Astrocyte of the cerebellum (primary cell): ENCODE measurements at regions not wholly inside any gene's neighbourhood (a gene's known extent, or its start where the extent isn't known, plus 50 kb on each side); places are given as distances from the start of the nearest gene placed in this dataset.

Experiments
- DNase-seq: peaks from one replicate; pipeline ENCODE4 v3.0.0-alpha.2; 2011; ENCODE audit warnings: low read depth
- H3K4me3 ChIP-seq: 2 replicates; pipeline ENCODE4 v1.5.1; 2011; ENCODE audit warnings: mild to moderate bottlenecking, low read depth, low read length, moderate library complexity
- in situ Hi-C: cut with HindIII; loops from 2 replicates; pipeline ENCODE4 v1.10.0; 2017; ENCODE audit warnings: low sequenced_read_pairs
- TF ChIP-seq, protein P1 (sequence below): IDR thresholded peaks from 2 replicates; pipeline ENCODE4 v1.5.1; 2012; ENCODE audit warnings: low read length, low read depth, moderate library complexity, mild to moderate bottlenecking; ENCODE audit errors: missing control alignments

DNA sequence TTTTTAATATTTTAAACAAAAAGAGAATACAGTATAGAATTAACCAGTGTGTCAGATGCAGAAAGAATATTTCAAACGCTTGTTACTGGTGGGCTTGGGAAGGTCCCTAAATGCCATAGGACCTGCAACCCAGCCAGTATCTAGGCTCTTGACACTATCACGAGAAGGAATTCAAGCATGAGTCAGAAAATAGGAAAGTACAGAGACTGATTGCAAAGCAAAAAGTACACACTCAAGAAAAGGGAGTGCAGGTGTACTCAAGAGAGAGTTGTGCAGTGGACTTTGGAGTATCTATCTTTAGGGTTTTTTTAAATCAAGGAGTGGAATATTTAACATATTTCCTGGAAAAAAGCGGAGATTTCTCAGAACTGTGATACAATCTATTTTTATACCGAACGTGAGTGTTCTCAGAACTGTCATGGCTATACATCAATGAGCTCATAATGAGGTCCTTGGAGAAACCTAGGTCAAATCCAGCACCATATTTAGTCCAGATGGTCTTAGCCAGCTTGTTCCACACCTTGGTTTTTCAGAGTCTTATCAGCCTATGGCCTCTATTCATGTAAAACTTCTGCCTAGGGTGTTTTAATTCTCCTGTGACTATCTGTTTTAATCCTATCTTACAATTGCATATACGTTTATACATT lies 291.8 kb upstream of the FAT4 start:
- in situ Hi-C loops, result no loop called here
- TF ChIP-seq, protein P1, sequence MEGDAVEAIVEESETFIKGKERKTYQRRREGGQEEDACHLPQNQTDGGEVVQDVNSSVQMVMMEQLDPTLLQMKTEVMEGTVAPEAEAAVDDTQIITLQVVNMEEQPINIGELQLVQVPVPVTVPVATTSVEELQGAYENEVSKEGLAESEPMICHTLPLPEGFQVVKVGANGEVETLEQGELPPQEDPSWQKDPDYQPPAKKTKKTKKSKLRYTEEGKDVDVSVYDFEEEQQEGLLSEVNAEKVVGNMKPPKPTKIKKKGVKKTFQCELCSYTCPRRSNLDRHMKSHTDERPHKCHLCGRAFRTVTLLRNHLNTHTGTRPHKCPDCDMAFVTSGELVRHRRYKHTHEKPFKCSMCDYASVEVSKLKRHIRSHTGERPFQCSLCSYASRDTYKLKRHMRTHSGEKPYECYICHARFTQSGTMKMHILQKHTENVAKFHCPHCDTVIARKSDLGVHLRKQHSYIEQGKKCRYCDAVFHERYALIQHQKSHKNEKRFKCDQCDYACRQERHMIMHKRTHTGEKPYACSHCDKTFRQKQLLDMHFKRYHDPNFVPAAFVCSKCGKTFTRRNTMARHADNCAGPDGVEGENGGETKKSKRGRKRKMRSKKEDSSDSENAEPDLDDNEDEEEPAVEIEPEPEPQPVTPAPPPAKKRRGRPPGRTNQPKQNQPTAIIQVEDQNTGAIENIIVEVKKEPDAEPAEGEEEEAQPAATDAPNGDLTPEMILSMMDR, result no peak
- H3K4me3 ChIP-seq, result no peak overlapping the region
- no peak for DNase-seq

DNA sequence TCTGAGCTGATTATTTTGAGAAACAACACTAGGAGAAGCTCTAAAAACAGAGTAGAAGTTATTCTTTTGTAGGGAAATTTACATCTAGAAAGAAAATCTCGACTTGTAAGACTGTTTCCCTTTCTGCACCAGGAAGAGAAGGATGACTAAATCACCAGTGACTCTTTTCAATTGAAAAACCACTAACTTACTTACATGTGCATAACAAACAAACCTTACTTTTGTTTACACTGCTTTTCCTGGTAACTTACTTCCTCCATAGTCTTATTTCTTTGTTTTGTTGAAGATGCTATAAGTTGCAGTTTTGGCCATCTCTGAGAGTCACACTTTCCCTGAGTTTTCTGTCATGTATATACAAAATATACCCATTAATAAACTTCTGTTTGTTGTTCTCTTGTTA lies 293.6 kb upstream of the FAT4 start:
- TF ChIP-seq, protein P1, result no peak
- DNase-seq, result no peak
- in situ Hi-C loops, result no loop called here
- no peak overlapping the region for H3K4me3 ChIP-seq

- H3K4me3 ChIP-seq, result no peak overlapping the region
- in situ Hi-C loops, result no loop called here
- TF ChIP-seq, protein P1, result no peak
- no peak for DNase-seq
Measured at GRCh38 chr4:125020089-125021034, 294.4 kb upstream of the FAT4 start.

DNA sequence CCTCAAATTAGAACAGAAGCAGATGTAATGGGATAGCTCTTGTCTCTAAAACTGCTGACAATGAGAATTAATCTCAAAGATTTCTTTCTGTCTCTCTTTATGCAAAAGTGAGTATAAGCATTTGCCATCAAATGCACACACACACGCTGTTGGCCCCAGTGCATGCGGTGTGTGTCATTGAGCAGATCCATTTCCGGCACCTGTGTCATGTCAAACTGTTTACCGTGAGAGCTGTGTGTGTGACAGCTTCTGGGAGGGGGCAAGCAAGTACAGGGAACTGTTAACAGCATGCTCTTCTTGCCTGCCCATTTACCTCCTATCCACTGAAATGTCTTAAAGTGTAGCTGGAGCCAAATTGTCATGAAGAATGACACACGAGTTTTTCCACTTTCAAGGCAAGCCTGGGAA lies 297.9 kb upstream of the FAT4 start:
- no peak for DNase-seq
- TF ChIP-seq, protein P1, result no peak
- H3K4me3 ChIP-seq, result no peak overlapping the region
- in situ Hi-C loops, result no loop called here

- TF ChIP-seq, protein P1, result no peak
- H3K4me3 ChIP-seq, result no peak overlapping the region
- DNase-seq, result no peak
- in situ Hi-C loops, result no loop called here
Measured at GRCh38 chr4:125013891-125014290, 300.9 kb upstream of the FAT4 start.

DNA sequence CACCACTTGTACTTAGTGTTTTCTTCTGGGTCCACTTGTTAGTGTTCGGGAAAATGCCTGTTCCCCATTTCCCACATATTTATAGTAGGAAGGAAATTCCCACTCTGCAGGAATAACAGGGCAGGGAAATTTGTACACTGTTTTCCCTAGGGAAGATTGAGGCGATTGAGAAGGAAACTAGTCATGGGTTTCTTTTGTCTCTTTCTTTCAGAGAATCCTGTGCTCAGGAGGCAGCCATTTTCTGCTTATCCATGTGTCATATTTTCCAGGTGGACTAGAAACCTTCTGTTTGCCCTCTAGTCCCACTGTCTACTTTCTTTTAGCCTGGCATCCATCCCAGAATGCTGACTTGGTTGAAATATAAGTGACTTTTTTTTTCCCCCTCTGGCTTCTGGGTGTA lies 299.1 kb upstream of the ANKRD50 start:
- no peak overlapping the region for H3K4me3 ChIP-seq
- DNase-seq, result no peak
- in situ Hi-C loops, result no loop called here
- TF ChIP-seq, protein P1, result no peak
